BLaER1 treated with 17β-estradiol and CSF1 and Interleukin-3, amounts not matched to agents 10 nM and 100 nM (cell line): ENCODE measurements at regions not wholly inside any gene's neighbourhood (a gene's known extent, or its start where the extent isn't known, plus 50 kb on each side); places are given as distances from the start of the nearest gene placed in this dataset.

ENCODE experiments used
- H3K27ac ChIP-seq, 11 experiments: shearing (Covaris generic); formaldehyde crosslinking; 2 replicates each; pipeline ENCODE4 v1.8.1; 2022
- H3K27me3 ChIP-seq, 11 experiments: shearing (Covaris generic); formaldehyde crosslinking; 2 replicates each; pipeline ENCODE4 v1.8.1; 2022
- H3K36me3 ChIP-seq, 11 experiments: shearing (Covaris generic); formaldehyde crosslinking; 2 replicates each; pipeline ENCODE4 v1.8.1; 2022
- H3K4me1 ChIP-seq, 10 experiments: shearing (Covaris generic); formaldehyde crosslinking; 2 replicates each; pipeline ENCODE4 v1.8.1; 2022
- H3K4me2 ChIP-seq, 11 experiments: shearing (Covaris generic); formaldehyde crosslinking; 2 replicates each; pipeline ENCODE4 v1.8.1; 2022
- H3K4me3 ChIP-seq, 10 experiments: shearing (Covaris generic); formaldehyde crosslinking; 2 replicates each; pipeline ENCODE4 v1.8.1; 2022
- H3K9ac ChIP-seq, 11 experiments: shearing (Covaris generic); formaldehyde crosslinking; 2 replicates each; pipeline ENCODE4 v1.8.1; 2022
- H3K9me3 ChIP-seq, 11 experiments: shearing (Covaris generic); formaldehyde crosslinking; replicated peaks in 1 of 11; 2 replicates each; pipeline ENCODE4 v1.8.1; 2022
- H4K20me1 ChIP-seq, 11 experiments: shearing (Covaris generic); formaldehyde crosslinking; 2 replicates each; pipeline ENCODE4 v1.8.1; 2022
- Cebpa-rat ChIP-seq, 11 experiments: shearing (Covaris generic); IDR thresholded peaks; 2 replicates each; pipeline ENCODE4 v1.8.1; 2022

- peaks cover 0 to 22% (median 0%) of the 10 kb centered on the region in 10 experiments; a peak in 7 of 20 replicates for H3K4me1 ChIP-seq
- peaks cover 0 to 17% (median 0%) of the 10 kb centered on the region in 11 experiments; a peak in 6 of 22 replicates for H3K9me3 ChIP-seq
- H3K9ac ChIP-seq: no peak overlapping the region
- no peaks in the 10 kb centered on the region for H3K36me3 ChIP-seq
- H3K27ac ChIP-seq: peak overlapping the region in 3 of 11 experiments; percentile 35 to 69 (median 52); a peak in 5 of 22 replicates
- no peak overlapping the region for H3K4me3 ChIP-seq
- H3K4me2 ChIP-seq: peak overlapping the region in 3 of 11 experiments; percentile 44 to 77 (median 67); a peak in 4 of 22 replicates
- H4K20me1 ChIP-seq: no peaks in the 10 kb centered on the region
- no peaks in the 10 kb centered on the region for H3K27me3 ChIP-seq
- no peak for TF ChIP-seq Cebpa-rat (IDR thresholded peaks at IDR 0.05)
Observed at GRCh38 chr4:31370866-31371465, 650.8 kb downstream of the PCDH7 start.

- Histone ChIP-seq H3K4me2 (no peak overlapping the region), H3K4me1 (peaks cover 0 to 28% (median 0%) of the 10 kb centered on the region in 10 experiments; a peak in 7 of 20 replicates), H3K27ac (no peak overlapping the region), H3K9ac (no peak overlapping the region), H3K27me3 (no peaks in the 10 kb centered on the region), H4K20me1 (no peaks in the 10 kb centered on the region), H3K36me3 (no peaks in the 10 kb centered on the region), H3K4me3 (no peak overlapping the region), H3K9me3 (peaks cover 0 to 17% (median 0%) of the 10 kb centered on the region in 11 experiments; a peak in 6 of 22 replicates)
- no peak for TF ChIP-seq Cebpa-rat (IDR thresholded peaks at IDR 0.05)
Observed at GRCh38 chr4:31374256-31374960, 654.2 kb downstream of the PCDH7 start.

DNA sequence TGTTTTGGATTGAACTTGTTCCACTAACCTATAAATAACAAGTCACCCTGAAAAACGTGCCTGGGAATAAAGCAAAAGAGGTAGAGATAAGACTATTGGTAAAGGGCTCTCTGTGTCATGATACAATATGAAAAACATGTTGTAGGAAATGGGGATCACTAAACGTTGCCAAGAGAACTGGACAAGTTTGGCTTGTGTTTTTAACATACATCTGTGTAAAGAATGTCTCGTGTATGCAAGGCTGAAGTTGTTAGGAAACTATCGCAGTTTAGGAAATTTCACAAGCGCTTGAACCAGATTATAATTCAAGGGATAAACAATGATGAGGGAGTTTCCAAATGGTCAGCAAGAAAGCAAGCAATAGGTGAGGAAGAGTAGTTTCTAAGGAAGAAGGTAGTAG is 655.8 kb downstream of the PCDH7 start:
- Histone ChIP-seq H3K36me3 (no peaks in the 10 kb centered on the region), H3K27ac (no peak overlapping the region), H3K9me3 (peaks cover 0 to 14% (median 0%) of the 10 kb centered on the region in 11 experiments; a peak in 6 of 22 replicates), H3K27me3 (no peaks in the 10 kb centered on the region), H4K20me1 (no peaks in the 10 kb centered on the region), H3K4me3 (no peak overlapping the region), H3K9ac (no peak overlapping the region), H3K4me1 (peaks cover 0 to 26% (median 0%) of the 10 kb centered on the region in 10 experiments; a peak in 7 of 20 replicates), H3K4me2 (no peak overlapping the region)
- TF ChIP-seq Cebpa-rat (IDR thresholded peaks at IDR 0.05): no peak

- Histone ChIP-seq H4K20me1 (no peaks in the 10 kb centered on the region), H3K9me3 (no peaks in the 10 kb centered on the region), H3K27ac (no peak overlapping the region), H3K9ac (no peak overlapping the region), H3K36me3 (no peaks in the 10 kb centered on the region), H3K27me3 (no peaks in the 10 kb centered on the region), H3K4me1 (peaks cover 0 to 7% (median 0%) of the 10 kb centered on the region in 10 experiments; a peak in 2 of 20 replicates), H3K4me3 (no peak overlapping the region), H3K4me2 (no peak overlapping the region)
- TF ChIP-seq Cebpa-rat (IDR thresholded peaks at IDR 0.05): no peak
Observed at GRCh38 chr4:31379364-31379763, 659.2 kb downstream of the PCDH7 start.

GRCh38 chr4:31383767-31384166 is 663.6 kb downstream of the PCDH7 start:
- no peak for TF ChIP-seq Cebpa-rat (IDR thresholded peaks at IDR 0.05)
- Histone ChIP-seq H3K36me3 (no peaks in the 10 kb centered on the region), H3K27me3 (no peaks in the 10 kb centered on the region), H3K4me2 (no peak overlapping the region), H3K9me3 (no peaks in the 10 kb centered on the region), H3K27ac (no peak overlapping the region), H3K4me1 (no peaks in the 10 kb centered on the region), H3K4me3 (no peak overlapping the region), H3K9ac (no peak overlapping the region), H4K20me1 (no peaks in the 10 kb centered on the region)

DNA sequence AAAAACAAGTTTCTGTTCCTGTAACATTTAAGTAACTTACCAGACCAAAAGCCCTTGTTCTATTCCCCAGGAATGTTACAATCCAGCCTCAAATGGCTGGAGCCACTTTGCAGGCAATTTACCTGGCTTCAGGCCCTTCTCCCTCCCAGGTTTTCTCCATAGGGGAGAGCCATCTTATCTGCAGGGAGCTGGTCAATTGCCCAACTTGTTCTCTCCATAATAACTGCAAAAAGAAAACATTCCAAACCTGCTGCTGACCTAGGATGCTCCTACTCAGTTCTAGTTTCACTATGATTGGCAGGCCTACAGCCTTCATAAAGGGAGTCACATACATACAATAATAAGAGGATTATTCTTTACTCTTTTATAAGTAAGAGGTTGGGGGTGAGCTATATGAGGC is 670.7 kb downstream of the PCDH7 start:
- Histone ChIP-seq H3K4me1 (no peaks in the 10 kb centered on the region), H3K9me3 (no peaks in the 10 kb centered on the region), H3K27ac (no peak overlapping the region), H3K36me3 (no peaks in the 10 kb centered on the region), H3K4me2 (peak overlapping the region in 1 of 11 experiments; percentile 50; a peak in 1 of 22 replicates), H3K4me3 (no peak overlapping the region), H3K9ac (no peak overlapping the region), H3K27me3 (no peaks in the 10 kb centered on the region), H4K20me1 (no peaks in the 10 kb centered on the region)
- no peak for TF ChIP-seq Cebpa-rat (IDR thresholded peaks at IDR 0.05)

GRCh38 chr4:31391976-31392375 is 671.8 kb downstream of the PCDH7 start:
- no peak overlapping the region for H3K4me2 ChIP-seq
- H4K20me1 ChIP-seq: no peaks in the 10 kb centered on the region
- H3K4me1 ChIP-seq: no peaks in the 10 kb centered on the region
- H3K27me3 ChIP-seq: no peaks in the 10 kb centered on the region
- no peak for TF ChIP-seq Cebpa-rat (IDR thresholded peaks at IDR 0.05)
- H3K4me3 ChIP-seq: no peak overlapping the region
- H3K9ac ChIP-seq: no peak overlapping the region
- H3K36me3 ChIP-seq: no peaks in the 10 kb centered on the region
- H3K27ac ChIP-seq: no peak overlapping the region
- H3K9me3 ChIP-seq: no peaks in the 10 kb centered on the region

DNA sequence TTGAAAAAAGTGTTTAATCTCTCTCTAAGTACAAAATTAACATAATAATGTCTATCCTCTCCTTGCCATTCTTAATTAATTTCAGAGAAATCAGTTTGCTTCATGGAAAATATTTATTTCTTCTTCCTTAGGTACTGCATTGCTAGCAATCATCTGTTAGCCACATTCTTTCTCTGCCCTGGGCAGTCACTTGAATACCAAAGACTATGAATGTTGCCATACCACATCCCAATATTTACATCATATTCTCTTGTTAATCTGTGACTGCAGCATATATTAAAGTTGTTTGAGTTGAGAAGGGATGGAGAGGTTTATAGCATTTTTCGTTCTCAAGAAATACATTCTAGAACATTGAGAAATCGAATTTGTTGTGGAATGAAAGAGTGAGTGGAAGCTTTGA is 672.8 kb downstream of the PCDH7 start:
- no peak overlapping the region for H3K9ac ChIP-seq
- no peak overlapping the region for H3K4me2 ChIP-seq
- H3K36me3 ChIP-seq: no peaks in the 10 kb centered on the region
- H3K27me3 ChIP-seq: no peaks in the 10 kb centered on the region
- no peak for TF ChIP-seq Cebpa-rat (IDR thresholded peaks at IDR 0.05)
- H4K20me1 ChIP-seq: no peaks in the 10 kb centered on the region
- H3K27ac ChIP-seq: no peak overlapping the region
- H3K9me3 ChIP-seq: no peaks in the 10 kb centered on the region
- no peaks in the 10 kb centered on the region for H3K4me1 ChIP-seq
- H3K4me3 ChIP-seq: no peak overlapping the region

- Histone ChIP-seq H3K9ac (no peak overlapping the region), H3K4me1 (no peaks in the 10 kb centered on the region), H3K9me3 (no peaks in the 10 kb centered on the region), H3K4me3 (no peak overlapping the region), H3K36me3 (no peaks in the 10 kb centered on the region), H3K27me3 (no peaks in the 10 kb centered on the region), H3K27ac (no peak overlapping the region), H3K4me2 (no peak overlapping the region), H4K20me1 (no peaks in the 10 kb centered on the region)
- no peak for TF ChIP-seq Cebpa-rat (IDR thresholded peaks at IDR 0.05)
Observed at GRCh38 chr4:31408121-31408520, 688.0 kb downstream of the PCDH7 start.

DNA sequence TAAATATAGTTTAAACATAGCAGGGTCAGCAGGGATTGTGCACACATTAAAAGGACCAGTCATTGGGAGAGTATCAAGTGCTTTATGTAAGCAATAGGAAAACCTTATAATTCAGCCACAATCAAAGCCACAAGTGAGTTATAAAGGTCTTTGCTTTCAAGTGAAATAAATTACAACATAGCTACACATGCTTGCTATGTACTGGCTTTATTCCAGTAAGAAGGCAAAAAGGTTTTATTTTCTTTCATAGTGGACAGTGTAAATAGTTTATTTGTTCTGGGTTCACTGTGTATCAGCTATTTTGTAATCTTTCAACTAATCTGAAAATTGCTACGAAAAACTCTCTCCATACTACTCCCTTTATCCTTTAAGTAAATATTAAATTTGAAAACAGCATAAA is 691.4 kb downstream of the PCDH7 start:
- no peaks in the 10 kb centered on the region for H3K9me3 ChIP-seq
- no peak overlapping the region for H3K4me2 ChIP-seq
- H3K4me1 ChIP-seq: no peaks in the 10 kb centered on the region
- no peak for TF ChIP-seq Cebpa-rat (IDR thresholded peaks at IDR 0.05)
- H3K4me3 ChIP-seq: no peak overlapping the region
- no peak overlapping the region for H3K9ac ChIP-seq
- H3K36me3 ChIP-seq: no peaks in the 10 kb centered on the region
- no peaks in the 10 kb centered on the region for H4K20me1 ChIP-seq
- H3K27ac ChIP-seq: no peak overlapping the region
- H3K27me3 ChIP-seq: no peaks in the 10 kb centered on the region
